MM.1S (cell line): ENCODE measurements at regions not wholly inside any gene's neighbourhood (a gene's known extent, or its start where the extent isn't known, plus 50 kb on each side); places are given as distances from the start of the nearest gene placed in this dataset.

Source experiments
- EZH2phosphoT487 ChIP-seq: fragments of 300-600 bp; sonication (generic); IDR thresholded peaks from 2 replicates; pipeline ENCODE4 v1.6.1; 2018; ENCODE audit warnings: antibody characterized with exemption, low read length
- TF ChIP-seq, protein P1 (sequence below): fragments of 300-600 bp; sonication (generic); IDR thresholded peaks from 2 replicates; pipeline ENCODE4 v1.5.1; 2016; ENCODE audit warnings: antibody characterized with exemption, low read length, mixed read lengths

DNA sequence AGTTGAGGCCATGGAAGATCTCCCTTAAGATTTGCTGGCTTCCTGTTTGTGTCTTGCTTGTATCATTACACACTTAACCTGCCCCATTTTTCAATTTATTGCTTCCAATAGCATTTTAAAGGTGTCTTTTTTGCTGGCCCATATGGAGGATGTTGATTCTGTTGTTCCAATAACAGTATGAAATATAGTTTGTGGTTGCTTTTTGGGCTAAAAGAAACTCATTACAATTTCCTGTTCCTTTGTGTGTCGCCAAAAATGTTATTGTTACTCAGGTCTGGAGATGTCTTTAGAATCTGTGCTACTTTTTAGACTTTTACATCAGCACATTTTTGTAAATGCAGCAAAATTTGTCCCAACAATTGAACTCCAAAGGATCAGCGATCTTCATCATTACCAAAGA, 234.0 kb upstream of the ITGA4 start:
- TF ChIP-seq, protein P1, sequence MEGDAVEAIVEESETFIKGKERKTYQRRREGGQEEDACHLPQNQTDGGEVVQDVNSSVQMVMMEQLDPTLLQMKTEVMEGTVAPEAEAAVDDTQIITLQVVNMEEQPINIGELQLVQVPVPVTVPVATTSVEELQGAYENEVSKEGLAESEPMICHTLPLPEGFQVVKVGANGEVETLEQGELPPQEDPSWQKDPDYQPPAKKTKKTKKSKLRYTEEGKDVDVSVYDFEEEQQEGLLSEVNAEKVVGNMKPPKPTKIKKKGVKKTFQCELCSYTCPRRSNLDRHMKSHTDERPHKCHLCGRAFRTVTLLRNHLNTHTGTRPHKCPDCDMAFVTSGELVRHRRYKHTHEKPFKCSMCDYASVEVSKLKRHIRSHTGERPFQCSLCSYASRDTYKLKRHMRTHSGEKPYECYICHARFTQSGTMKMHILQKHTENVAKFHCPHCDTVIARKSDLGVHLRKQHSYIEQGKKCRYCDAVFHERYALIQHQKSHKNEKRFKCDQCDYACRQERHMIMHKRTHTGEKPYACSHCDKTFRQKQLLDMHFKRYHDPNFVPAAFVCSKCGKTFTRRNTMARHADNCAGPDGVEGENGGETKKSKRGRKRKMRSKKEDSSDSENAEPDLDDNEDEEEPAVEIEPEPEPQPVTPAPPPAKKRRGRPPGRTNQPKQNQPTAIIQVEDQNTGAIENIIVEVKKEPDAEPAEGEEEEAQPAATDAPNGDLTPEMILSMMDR = no peak
- TF ChIP-seq EZH2phosphoT487 = no peak
